ENCODE measurements at regions not wholly inside any gene's neighbourhood (a gene's known extent, or its start where the extent isn't known, plus 50 kb on each side); places are given as distances from the start of the nearest gene placed in this dataset.
"Not testable (repeated sequence)": the region's sequence is repeated elsewhere in the genome, so short reads cannot be mapped to it uniquely, and the experiment has no call there.

DNA sequence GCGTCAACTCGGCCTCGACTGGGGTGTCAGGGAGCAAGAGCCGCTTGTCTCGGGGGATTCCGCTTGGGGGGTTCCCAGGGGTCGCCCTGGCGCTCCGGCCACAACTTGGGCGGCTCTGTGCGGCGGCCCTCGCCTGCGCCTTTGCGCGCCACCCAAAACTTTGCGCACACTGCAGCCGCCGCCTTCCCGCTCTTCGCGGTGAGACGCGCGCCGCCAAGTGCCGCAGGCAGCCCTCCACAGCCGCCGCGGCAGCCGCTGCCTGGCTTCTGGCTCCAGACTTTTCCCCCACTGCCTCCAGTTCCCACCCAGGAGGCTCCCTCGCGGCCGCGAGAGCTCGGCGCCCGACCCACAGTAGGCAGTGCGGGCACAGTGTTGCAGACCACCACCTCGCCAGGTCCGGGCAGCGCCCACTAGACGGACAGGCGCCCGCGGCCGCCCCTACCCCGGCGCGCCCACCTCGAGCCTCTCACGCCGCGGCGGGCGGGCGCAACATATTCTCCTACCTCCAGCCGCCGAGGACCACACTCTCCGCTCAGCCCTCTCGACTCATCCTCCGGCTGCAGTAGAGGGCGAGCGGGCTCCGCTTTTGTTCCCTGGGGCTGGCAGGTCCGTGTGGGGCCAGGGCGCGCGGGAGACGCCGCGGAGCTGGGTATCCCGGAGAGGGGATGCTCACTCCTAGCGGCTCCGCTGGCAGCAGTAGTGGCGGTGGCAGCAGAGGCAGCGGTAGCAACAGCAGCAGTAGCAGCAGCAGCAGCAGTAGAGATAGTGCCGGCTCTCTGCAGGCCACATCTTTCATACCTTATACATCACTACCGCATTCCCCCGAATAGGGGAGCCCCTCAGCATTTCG lies 296.6 kb downstream of the OMA1 start:
- peak; percentile 64 for DNase-seq

DNA sequence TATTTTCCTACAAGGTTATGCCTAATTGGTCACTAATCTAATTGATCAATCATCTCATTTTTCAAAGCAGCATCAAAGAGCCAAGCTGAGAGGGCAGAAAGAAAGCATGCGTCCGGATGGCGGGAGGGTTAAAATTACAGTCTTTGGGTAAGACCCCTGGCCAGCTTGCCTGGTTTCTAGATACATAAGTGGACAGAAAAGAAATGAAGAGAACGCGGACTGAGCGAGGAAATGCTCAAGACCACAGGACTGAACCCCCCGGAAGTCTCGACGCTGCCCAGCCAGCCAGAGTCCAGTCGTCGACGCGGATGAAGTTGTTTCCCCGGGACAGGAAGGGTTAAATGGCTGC lies 297.2 kb downstream of the OMA1 start:
- DNase-seq, result no peak

DNA sequence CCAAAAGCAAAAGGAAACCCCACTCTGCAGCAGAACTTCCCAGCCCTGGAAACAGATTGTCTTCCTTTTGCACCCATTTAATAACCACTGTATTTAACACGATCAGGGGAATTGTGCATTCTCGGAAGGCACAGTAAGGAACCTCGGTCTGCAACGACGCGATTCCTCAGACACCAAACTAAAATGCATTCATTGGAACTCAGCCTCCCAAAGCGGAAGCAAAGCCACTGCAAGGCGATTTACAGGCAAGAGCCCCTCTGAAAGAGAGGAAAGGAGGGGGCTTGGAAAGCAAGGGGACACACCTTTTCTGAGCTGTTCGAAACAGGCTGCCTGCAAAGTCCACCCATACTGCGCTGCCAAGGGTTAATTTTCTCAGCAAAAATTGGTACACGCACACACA lies 297.7 kb downstream of the OMA1 start:
- no peak for DNase-seq

DNA sequence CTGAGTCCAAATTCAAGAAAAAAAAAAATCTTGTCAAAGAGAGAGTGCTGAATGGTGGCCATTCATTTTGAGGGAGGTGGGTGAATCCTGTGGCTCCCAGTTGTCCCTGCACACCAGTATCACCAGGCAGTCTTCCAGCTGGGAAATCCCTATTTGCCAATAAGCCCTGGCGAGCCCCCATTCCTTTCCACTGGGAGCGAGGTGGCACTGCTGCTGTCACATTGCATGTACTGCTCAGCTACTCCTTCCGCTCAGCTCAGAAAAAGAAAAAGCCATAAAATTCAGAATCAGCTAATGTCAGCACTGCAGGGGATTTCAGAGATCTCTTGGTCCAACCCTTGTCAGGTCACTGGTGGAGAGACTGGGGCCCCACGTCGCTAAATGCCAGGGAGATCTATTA lies 298.5 kb downstream of the OMA1 start:
- no peak for DNase-seq

DNA sequence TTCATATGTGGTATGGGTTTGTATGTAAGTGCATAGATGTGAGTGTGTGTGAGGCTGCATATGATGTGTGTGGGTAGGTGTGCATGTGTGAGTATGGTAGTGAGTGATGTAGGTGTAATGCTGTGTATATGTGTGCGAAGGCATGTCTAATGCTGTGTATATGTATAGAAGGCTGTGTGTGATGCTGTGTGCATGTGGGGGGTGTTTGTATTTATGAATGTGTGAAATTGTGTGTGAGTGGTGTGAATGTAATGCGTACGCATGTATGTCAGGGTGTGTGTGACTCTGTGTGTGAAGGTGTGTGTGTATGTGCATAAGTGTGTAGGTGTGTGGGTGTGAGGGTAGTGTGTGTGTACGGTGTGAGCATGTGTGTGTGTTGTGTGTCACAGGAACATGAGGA lies 300.0 kb downstream of the OMA1 start:
- DNase-seq, result no peak

DNA sequence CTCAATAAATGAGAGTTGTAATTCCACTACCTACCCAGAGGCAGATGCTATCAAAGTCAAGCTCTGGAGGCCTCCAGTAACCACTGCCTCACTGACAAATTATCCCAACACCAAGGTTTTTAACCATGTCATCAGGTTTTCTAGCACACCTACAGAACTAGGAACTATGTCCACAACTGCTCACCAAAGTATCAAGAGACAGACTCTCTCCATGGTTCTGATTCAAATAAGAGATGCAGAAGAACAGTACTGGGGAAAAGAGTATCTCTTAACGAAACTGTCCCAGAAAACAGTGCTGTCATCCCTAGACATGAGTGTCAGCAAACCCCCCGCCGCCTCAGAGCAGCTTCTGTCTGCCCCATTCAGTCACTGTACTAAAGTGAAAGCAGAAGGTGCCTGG lies 301.7 kb downstream of the OMA1 start:
- no peak for DNase-seq

DNA sequence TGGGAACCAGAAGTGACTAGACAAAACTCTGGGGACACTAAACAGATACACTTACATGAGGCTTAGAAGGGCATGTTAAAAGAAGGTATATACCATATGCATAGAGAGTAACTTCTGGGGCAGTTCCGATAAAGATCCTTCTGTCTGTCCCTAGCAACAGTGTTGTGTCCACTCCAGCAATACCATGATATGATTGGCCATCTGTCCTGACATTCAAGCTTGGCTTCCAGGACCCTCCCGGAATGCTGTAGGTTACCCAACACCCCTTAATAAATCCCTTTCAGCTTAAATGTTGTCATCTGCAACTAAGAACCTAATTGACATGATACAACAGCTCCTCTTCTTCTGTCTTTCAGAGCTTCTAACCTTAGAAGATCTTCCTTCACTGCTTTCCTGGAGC lies 307.7 kb downstream of the OMA1 start:
- DNase-seq, result no peak

DNA sequence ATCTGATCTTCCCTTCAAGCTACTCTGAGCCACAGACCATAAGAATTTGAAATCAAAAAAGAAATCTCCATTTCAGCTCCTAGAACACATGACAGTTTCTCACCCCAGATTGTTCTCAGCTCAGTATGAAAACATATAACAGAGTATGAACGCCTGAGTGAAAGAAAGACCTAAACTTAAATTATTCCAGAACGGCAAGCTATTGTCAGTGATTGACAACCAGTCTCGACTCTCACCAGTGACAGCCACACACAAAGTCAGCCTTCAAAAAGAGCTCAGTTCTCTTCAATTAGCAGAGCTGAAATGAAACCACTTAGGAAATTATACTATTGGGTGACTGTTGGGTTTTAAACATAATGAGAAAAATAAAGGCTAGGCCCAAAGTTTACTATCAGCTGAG lies 312.8 kb downstream of the OMA1 start:
- DNase-seq, result no peak

DNA sequence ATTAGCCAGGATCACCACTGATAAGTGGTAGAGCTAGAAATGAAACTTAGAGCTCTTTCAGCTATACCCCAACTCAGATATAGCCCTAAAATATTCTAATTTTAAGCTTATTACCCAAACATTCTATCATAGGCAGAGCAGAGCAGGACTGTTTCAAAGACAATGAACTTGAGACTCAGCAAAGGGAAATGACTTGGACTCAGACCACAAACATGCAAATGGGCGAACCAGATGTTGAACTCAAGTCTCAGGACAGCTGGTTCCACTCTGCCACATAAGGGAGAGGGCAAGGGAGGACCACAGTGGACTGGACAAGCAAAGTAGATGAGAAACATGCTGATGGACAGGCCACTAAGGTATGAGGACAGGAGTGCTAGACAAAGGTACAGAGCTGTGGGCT lies 315.3 kb downstream of the OMA1 start:
- no peak for DNase-seq

DNA sequence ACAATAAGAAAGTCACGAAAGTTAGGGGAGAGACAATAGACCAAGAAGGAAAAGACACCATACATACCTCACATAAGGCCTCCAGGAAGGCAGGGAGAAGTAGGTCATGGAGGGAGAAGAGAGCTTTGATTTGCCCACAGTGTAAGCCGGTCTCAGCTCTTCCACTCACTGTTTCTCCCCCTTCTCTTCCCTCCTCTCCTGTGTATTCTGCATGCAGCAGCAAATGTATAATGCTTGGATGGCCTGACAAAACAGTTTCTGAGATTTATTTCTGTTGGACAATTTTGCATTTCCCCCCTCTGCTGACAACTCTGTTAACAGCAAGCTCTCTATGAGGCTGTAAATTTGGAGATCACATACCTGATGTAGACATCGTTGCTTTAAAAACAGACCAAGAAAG lies 318.9 kb downstream of the OMA1 start:
- DNase-seq, result no peak

DNA sequence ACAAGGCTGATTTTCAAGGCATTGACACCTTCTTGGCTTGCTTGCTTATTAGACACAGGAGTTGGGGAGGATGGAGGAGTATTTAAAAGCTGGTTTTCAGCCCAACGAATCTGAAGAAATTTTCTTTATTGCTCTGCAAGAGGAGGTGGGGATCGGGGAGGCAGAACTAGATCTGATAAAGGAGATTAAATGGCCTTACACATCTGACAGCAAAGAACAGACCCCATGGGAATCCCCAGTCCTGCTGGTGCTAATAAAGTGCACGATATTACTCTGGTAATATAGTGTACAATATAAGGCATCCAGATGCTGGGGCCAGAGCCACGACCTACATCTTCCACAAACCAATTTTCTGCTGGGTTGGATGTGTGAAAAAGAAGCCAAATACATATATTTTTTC lies 323.0 kb downstream of the OMA1 start:
- DNase-seq, result no peak

DNA sequence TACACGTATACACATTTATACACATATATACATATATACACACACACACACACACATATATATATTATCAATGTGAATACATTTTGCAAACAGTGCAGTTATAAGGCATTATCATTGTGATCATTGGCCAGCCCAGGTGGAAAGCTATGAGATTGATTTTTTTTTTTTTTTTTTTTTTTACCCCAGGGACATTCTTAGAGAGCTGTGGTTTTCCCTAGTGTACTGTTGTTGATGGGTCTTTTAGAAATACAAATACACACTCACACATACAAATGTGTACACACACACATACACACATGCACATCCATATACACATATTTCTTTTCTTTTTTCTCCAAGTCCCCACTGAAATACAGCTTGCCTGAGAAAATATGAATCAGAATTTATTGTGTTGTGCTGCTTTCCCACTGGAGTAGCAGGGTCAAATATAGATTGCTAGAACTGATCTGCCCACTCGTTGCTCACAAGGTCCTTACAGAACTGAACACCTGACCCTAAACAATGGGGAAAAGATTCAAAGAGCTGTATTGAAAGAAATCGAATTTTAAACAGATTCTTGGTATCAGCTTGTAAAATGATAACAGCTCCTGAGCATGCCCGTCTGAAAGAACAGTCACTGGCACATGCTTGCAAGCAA lies 325.6 kb downstream of the OMA1 start:
- DNase-seq, result no peak

DNA sequence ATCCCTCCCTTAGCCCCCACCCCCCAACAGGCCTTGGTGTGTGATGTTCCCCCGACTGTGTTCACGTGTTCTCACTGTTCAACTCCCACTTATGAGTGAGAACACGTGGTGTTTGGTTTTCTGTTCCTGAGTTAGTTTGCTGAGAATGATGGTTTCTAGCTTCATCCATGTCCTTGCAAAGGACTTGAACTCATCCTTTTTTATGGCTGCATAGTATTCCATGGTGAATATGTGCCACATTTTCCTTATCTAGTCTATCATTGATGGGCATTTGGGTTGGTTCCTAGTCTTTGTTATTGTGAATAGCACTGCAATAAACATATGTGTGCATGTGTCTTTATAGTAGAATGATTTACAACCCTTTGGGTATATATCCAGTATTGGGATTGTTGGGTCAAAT lies 330.4 kb downstream of the OMA1 start:
- DNase-seq, result not testable (repeated sequence)

DNA sequence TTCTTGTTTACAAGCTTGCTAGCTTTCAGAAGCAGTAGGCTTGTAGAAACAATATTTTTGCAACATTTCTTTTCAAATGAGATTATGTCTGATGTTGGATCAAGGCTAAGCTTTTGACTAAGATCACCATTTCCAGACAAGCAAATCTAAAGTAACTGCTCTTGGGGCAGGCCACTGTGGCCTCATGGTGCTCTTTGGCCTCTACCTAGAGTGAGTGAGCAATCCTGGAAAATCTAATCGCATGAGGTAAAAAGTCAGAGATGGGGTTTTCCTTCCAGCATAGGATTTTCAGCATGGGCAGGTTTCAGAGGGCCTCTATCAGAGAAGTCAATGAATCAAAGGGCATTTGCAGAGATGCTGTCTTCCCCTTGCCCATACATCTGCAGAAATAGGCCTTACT lies 331.9 kb downstream of the OMA1 start:
- no peak for DNase-seq

DNA sequence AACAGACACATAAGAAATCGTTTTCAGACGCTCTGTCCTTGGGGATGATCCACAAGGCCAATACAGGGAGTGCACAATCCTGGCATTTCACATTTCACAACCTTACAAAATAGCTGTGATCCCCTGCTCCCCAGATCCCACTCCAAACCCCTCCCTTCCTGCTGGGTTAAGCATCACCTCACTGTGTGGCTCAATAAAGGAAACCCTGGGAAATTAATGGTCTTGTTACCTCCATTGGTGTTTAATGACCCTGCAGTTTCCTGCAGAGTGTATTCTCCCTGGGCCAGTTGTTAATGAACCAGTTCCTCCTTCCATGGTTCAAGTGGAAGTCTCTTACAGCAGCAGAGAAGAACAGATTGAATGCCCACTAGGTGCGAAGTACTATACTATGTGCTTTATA lies 334.7 kb downstream of the OMA1 start:
- no peak for DNase-seq

DNA sequence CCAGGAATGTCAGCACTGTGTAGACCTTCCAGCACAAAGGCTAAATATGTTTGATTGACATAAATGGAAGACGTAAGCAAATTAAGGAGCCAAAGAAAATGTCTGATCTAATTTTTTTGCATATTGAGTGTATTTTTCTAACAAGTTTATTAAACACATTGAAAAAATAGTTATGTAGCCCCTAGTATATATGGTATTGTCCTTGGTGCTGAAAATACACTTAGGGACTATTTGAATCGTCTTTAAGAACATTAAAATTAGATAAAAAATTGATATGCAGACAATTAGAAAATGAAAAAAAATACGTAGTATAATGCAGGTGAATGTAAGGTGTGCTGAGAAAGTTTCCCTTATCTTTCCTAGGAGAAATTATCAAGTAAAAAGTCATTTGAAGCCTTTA lies 337.0 kb downstream of the OMA1 start:
- DNase-seq, result no peak

DNA sequence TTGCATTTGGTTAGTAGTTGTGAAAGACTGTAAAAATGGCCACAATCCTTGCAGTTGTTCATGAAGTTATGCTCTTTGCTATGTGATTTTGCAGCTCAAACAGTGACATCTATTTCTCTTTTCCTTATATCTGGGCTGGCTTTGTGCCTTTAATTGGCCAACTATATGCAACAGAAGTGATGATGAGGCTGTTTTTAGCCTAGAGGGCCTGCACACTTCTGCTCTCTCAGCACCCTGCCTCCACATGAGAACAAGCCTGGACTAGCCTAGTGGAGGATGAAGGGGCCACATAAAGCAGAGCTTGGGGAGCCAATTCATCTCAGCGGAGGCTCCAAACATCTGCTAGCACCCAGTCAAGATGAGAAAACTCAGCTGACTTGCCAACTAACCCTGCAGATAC lies 339.8 kb downstream of the OMA1 start:
- no peak for DNase-seq

DNA sequence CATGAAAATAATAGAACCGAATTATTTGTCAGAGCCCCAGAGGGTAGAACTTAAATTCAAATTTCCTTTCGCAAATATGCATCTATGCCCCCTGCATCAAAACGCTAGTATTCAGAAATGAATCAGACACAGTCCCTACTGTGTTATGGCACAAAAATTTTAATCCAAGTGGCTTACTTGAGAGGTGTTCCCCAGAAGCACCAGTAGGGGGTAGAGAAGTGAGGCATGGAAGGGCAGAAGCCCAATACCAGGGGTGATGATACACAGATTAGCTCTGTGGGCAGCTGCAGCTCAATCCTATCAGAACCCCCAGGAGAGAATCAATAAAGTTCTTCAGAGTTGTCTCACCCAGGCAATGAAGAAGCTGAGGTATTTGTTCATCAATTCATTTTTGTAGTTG lies 342.2 kb downstream of the OMA1 start:
- no peak for DNase-seq

DNA sequence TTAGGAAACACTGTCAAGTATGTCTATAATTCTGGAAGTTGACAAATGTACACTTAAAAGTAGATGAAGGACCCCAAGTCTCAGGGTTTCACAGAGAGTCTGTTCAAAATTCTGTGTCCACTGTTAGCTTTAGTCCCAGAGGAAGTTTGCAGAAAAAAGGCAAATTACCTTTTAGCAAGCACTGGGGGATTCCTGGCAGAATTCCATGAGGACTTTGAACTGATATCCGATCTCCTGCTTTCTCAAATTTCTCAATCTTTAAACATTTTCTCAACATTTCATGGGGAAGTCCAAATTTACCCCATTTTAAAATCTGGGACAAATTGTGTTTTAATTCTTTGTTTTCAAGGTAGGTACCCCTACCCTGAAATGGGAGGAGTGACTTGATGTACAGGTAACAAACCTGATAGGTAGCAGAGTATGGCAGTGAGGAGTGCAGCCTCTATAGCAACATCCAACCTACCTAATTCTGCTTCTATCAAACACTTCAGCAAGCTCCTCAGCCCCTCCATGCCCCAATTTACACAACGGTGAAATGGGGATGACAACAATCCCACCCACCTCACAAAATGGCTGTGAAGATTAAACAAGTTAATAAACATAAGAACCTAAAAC lies 344.9 kb downstream of the OMA1 start:
- DNase-seq, result no peak

DNA sequence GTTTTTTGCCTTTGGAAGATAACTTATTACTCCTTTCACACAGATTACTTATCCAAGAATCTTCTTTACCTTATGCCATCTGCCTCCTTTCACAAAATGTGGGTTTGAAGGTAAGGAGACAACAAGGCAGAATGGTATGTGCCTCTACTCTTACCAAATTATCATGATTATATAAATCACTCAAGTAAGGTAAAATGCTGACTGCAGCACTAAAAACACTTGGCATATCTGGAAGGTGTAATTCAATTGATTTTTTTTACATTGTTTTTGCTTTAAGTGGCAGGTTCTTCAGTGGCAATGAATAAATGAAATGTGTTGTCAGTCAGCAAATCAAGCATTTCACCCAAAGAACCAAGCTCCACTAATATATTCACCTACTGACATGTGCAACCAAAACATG lies 346.1 kb downstream of the OMA1 start:
- DNase-seq, result no peak

DNA sequence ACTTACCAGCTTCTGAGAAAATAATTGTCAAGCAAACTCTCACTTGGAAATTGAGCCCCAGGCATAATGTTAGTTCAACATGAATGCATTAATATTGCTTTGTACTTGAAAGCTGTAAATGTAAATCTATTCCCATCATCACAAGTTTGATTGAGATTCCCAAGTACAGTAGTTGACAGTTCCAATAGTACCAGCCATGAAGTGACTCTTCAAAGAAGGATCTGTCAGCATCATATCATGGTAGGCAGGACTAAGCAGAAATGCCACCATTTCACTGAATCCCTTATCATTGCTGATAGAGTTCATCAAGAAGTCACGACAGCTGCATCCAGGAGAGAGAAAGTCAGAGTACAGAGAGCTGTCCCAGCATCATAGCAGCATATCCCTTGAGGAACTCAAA lies 348.7 kb downstream of the OMA1 start:
- DNase-seq, result no peak

DNA sequence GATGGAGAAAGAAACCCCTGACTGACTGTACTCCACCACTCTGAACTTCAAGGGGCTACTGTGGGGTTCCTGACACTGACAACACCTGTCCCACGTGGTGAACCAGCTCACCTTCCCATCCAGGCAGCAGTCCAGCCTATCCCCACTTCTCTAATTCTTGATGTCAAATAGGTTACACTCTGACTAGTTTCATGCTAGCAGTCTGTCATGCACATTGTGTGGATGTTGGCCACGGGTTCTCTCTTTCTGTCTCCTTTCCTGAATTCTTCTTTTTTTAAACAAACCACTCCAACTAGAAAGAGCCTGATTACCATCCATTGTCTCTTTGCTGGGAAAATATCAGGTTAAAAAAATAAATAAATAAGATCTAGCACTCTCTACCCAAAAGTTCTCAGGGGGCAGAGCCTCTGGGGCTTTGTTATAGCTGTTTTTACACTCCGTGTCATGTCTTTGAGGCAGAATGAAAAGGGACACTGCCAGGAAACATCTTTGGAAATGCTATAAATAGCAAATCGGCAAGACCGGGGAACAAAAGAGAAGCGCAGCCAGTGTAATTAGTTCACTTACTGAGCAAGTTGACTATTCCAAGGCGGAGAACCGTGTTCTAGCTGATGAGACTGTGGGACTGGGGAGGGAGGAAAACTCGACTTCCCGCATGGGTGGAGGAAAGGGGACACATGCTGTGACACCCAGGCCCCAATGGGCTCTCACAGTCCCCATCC lies 356.1 kb downstream of the OMA1 start:
- DNase-seq, result no peak

DNA sequence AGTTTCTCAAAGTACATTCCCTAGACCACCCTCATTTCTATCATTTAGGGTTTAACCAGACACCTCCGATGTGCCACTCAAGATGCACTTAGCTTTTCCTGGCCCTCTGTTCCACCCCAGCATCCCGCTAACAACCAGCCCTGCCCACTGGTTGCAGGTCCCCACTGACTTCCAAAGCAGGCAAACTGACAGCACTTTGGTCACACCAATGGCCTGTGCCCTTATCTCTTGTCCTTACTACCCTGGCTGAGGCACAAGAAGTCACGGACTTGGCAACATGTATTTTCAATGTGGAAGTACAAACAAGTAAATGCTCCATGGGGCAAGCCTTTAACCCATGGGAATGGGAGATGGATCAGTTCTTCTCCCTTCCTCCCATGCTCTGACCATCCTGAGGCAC lies 357.1 kb downstream of the OMA1 start:
- DNase-seq, result no peak

DNA sequence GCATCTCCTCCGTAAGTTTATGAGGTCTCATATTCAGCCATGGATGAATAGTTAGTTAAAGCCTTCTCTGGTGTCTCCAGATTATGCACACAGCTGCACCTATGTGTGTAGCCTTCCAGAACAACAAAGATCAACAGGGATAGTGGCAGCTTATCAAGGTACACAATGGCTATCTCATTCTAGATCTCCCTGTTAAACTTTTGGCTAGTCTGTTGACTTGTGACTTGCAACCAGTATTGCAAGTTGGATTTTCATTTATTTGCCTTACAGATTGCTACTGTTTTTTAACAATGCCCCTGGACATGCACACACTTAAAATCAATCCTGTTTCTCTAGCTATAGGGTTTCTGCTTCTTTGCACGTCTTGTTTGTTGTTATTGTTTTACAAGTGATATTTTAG lies 363.2 kb downstream of the OMA1 start:
- DNase-seq, result no peak

Measured in NCI-H510A (cell line).